ENCODE measurements at regions not wholly inside any gene's neighbourhood (a gene's known extent, or its start where the extent isn't known, plus 50 kb on each side); places are given as distances from the start of the nearest gene placed in this dataset.

- TF ChIP-seq POLR2A (IDR thresholded peaks at IDR 0.05) (no peak), CTCF (IDR thresholded peaks at IDR 0.05) (no peak), EP300 (IDR thresholded peaks at IDR 0.05) (peak in 1 of 2 donors; percentile 77)
These were observed 143.7 kb downstream of the PLPP3 start for GRCh38 chr1:56435434-56436262.

Measured in tibial nerve (tissue), 4 donors.